ENCODE measurements at regions not wholly inside any gene's neighbourhood (a gene's known extent, or its start where the extent isn't known, plus 50 kb on each side); places are given as distances from the start of the nearest gene placed in this dataset.

DNA sequence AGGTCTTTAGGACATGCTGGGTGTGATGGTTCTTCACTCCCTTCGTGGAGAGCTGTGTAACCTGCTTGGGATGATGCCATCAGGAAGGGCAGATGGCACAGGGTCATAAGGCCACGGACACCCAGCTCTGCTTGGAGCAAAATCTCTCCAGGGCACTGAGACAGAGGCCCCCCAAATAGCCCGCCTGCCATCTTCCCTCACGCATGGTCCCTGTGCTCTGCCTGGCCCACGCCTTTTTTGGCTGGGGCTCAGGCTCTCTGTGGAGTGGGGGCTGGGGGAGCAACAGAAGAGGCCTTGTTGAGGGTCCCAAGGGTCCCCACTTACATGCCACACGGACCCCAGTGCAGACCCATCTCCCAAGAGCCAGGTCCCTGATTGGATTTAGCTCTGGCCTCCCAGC is 93.3 kb upstream of the RET start:
- H3K9me3 ChIP-seq (ENCODE audit: insufficient read depth, low read depth): no peaks in the 10 kb centered on the region
- no TSS peak for BruUV-seq (replicated peaks)
- no peaks in the 10 kb centered on the region for H3K36me3 ChIP-seq (ENCODE audit: low read depth)
- no peaks in the 10 kb centered on the region; the same call in 1 of the 2 replicates for H3K27me3 ChIP-seq (ENCODE audit: insufficient read depth, low read depth)
- CTCF ChIA-PET: no interaction called here
- intact Hi-C loops (cut with micrococcal nuclease; ENCODE audit: unreplicated experiment): no loop called here
- H2AFZ ChIP-seq: no peak overlapping the region
- no peaks in the 10 kb centered on the region for H3K79me2 ChIP-seq (ENCODE audit: low read depth)
- no peak overlapping the region for H3K27ac ChIP-seq
- H3K4me2 ChIP-seq: no peak overlapping the region
- POLR2A ChIA-PET (ENCODE audit: unreplicated experiment): no interaction called here
- no peak for DNase-seq
- no peaks in the 10 kb centered on the region for H3F3A ChIP-seq (ENCODE audit: insufficient read depth, low read depth)
- H4K20me1 ChIP-seq (ENCODE audit: insufficient read depth): no peaks in the 10 kb centered on the region
- TF ChIP-seq, protein P1, sequence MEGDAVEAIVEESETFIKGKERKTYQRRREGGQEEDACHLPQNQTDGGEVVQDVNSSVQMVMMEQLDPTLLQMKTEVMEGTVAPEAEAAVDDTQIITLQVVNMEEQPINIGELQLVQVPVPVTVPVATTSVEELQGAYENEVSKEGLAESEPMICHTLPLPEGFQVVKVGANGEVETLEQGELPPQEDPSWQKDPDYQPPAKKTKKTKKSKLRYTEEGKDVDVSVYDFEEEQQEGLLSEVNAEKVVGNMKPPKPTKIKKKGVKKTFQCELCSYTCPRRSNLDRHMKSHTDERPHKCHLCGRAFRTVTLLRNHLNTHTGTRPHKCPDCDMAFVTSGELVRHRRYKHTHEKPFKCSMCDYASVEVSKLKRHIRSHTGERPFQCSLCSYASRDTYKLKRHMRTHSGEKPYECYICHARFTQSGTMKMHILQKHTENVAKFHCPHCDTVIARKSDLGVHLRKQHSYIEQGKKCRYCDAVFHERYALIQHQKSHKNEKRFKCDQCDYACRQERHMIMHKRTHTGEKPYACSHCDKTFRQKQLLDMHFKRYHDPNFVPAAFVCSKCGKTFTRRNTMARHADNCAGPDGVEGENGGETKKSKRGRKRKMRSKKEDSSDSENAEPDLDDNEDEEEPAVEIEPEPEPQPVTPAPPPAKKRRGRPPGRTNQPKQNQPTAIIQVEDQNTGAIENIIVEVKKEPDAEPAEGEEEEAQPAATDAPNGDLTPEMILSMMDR (conservative IDR thresholded peaks at IDR 0.05): no peak
- TF ChIP-seq EZH2 (IDR thresholded peaks at IDR 0.05; ENCODE audit: low read depth): no peak
- H3K9me2 ChIP-seq (ENCODE audit: insufficient read depth): no peaks in the 10 kb centered on the region
- H3K4me1 ChIP-seq (replicated peaks; ENCODE audit: insufficient read depth): no peaks in the 10 kb centered on the region
- H3K4me3 ChIP-seq: no peak overlapping the region

DNA sequence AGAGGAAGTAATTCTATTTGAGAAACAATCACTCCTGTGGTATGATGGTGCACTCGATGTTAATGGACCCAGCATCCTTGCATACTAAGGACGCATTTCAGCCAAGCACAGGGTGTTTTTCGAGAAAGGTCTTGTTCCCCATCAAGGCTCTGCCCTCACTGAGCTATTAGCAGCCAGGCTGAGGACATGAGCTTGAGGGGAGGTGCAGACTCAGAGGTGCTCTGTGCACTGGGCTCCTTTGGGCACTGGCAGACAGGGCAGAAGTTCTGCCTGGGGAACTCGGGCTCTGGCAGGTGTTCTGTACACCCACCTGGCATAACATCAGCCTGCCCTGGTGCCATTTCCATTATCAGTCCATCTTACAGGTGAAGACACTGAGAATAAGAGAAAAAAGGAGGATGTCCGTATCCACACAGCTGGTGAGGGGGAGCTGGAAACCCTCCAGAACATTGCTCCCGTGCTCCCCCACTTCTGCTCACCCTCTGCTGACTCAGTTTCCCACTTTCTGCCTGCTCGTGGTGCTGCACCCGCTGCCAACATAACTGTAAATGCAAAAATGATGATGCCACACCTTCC is 92.7 kb upstream of the RET start:
- TF ChIP-seq, protein P1 (conservative IDR thresholded peaks at IDR 0.05): no peak
- no peak for TF ChIP-seq EZH2 (IDR thresholded peaks at IDR 0.05; ENCODE audit: low read depth)
- DNase-seq: no peak
- H2AFZ ChIP-seq: no peak overlapping the region
- H3K36me3 ChIP-seq (ENCODE audit: low read depth): no peaks in the 10 kb centered on the region
- H3K4me3 ChIP-seq: no peak overlapping the region
- H3K4me2 ChIP-seq: no peak overlapping the region
- ChIA-PET CTCF (no interaction called here), POLR2A (ENCODE audit: unreplicated experiment) (no interaction called here)
- BruUV-seq (replicated peaks): no TSS peak
- no peaks in the 10 kb centered on the region for H4K20me1 ChIP-seq (ENCODE audit: insufficient read depth)
- H3K27ac ChIP-seq: no peak overlapping the region
- no peaks in the 10 kb centered on the region for H3K9me2 ChIP-seq (ENCODE audit: insufficient read depth)
- intact Hi-C loops (cut with micrococcal nuclease; ENCODE audit: unreplicated experiment): no loop called here
- H3K4me1 ChIP-seq (replicated peaks; ENCODE audit: insufficient read depth): no peaks in the 10 kb centered on the region
- no peaks in the 10 kb centered on the region for H3K9me3 ChIP-seq (ENCODE audit: insufficient read depth, low read depth)
- no peaks in the 10 kb centered on the region; the same call in 1 of the 2 replicates for H3K27me3 ChIP-seq (ENCODE audit: insufficient read depth, low read depth)
- H3F3A ChIP-seq (ENCODE audit: insufficient read depth, low read depth): no peaks in the 10 kb centered on the region
- H3K79me2 ChIP-seq (ENCODE audit: low read depth): no peaks in the 10 kb centered on the region

DNA sequence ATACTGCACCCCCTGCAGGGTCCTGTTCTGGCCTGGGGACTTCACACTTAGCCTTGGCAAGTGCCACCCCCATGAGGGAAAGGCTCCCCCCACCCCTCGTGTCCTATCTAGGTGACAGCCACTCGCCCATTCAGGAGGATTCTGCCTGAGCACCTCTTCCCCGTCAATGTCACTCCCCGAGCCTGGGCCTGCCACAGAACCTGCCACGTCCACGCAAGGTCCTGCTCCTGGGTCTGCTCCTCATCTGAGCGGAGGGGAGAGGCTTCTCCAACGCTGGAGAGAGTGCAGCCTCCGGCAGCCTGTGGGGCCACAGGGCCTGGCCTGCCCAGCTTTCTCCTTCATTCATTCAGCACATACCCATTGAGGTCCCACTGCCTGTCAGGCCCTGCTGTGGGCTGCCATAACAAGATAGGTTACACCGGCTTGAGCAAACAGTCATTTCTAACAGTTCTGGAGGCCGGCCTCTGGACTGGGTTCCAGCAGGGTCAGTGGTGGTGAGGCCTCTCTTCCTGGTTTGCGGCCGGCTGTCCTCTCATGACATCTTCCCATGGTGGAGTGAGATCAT is 92.0 kb upstream of the RET start:
- Histone ChIP-seq H3K9me3 (ENCODE audit: insufficient read depth, low read depth) (no peaks in the 10 kb centered on the region), H3F3A (ENCODE audit: insufficient read depth, low read depth) (no peaks in the 10 kb centered on the region), H3K27ac (no peak overlapping the region), H2AFZ (no peak overlapping the region), H3K4me1 (replicated peaks; ENCODE audit: insufficient read depth) (no peaks in the 10 kb centered on the region), H3K27me3 (ENCODE audit: insufficient read depth, low read depth) (no peaks in the 10 kb centered on the region; the same call in 1 of the 2 replicates), H3K4me2 (no peak overlapping the region), H4K20me1 (ENCODE audit: insufficient read depth) (no peaks in the 10 kb centered on the region), H3K9me2 (ENCODE audit: insufficient read depth) (no peaks in the 10 kb centered on the region), H3K4me3 (no peak overlapping the region), H3K79me2 (ENCODE audit: low read depth) (no peaks in the 10 kb centered on the region), H3K36me3 (ENCODE audit: low read depth) (no peaks in the 10 kb centered on the region)
- POLR2A ChIA-PET (ENCODE audit: unreplicated experiment): no interaction called here
- DNase-seq: no peak
- BruUV-seq (replicated peaks): no TSS peak
- no peak for TF ChIP-seq EZH2 (IDR thresholded peaks at IDR 0.05; ENCODE audit: low read depth)
- TF ChIP-seq, protein P1 (conservative IDR thresholded peaks at IDR 0.05): no peak
- intact Hi-C loops (cut with micrococcal nuclease; ENCODE audit: unreplicated experiment): no loop called here
- CTCF ChIA-PET: no interaction called here

All from PC-9 (cell line).